Stimulated activated CD8-positive, alpha-beta memory T cell treated with anti-CD3 and anti-CD28 coated beads, Interleukin-15, amount 100 ng/mL, for 48 hours (primary cell): ENCODE measurements at regions not wholly inside any gene's neighbourhood (a gene's known extent, or its start where the extent isn't known, plus 50 kb on each side); places are given as distances from the start of the nearest gene placed in this dataset.
"Not testable (repeated sequence)": the region's sequence is repeated elsewhere in the genome, so short reads cannot be mapped to it uniquely, and the experiment has no call there.

Source experiments
- DNase-seq, 2 donors: peaks; one replicate each; pipeline ENCODE4 v3.0.0-alpha.2; 2020; ENCODE audit warnings: low read depth in 2 of 2

- DNase-seq = no peak
Observed at GRCh38 chr1:60670302-60670701, 412.1 kb upstream of the NFIA start.

GRCh38 chr1:60668585-60668984 lies 413.8 kb upstream of the NFIA start:
- no peak for DNase-seq

- DNase-seq = no peak
Observed at GRCh38 chr1:60665311-60665710, 417.1 kb upstream of the NFIA start.

GRCh38 chr1:60664086-60664625 lies 418.2 kb upstream of the NFIA start:
- DNase-seq = no peak

GRCh38 chr1:60662486-60663044 lies 419.8 kb upstream of the NFIA start:
- DNase-seq = no peak

- DNase-seq = no peak
Observed at GRCh38 chr1:60657926-60658325, 424.4 kb upstream of the NFIA start.

GRCh38 chr1:60655679-60656355 lies 426.5 kb upstream of the NFIA start:
- no peak for DNase-seq

- DNase-seq = not testable (repeated sequence)
Observed at GRCh38 chr1:60640033-60640551, 442.3 kb upstream of the NFIA start.

GRCh38 chr1:60639287-60639686 lies 443.1 kb upstream of the NFIA start:
- DNase-seq = no peak

GRCh38 chr1:60637651-60638050 lies 444.7 kb upstream of the NFIA start:
- no peak for DNase-seq

GRCh38 chr1:60636946-60637345 lies 445.4 kb upstream of the NFIA start:
- no peak for DNase-seq

- no peak for DNase-seq
Observed at GRCh38 chr1:60634106-60634505, 448.3 kb upstream of the NFIA start.

GRCh38 chr1:60622486-60622885 lies 459.9 kb upstream of the NFIA start:
- DNase-seq = no peak

GRCh38 chr1:60621368-60621851 lies 461.0 kb upstream of the NFIA start:
- DNase-seq = no peak

GRCh38 chr1:60620087-60620486 lies 462.3 kb upstream of the NFIA start:
- no peak for DNase-seq

GRCh38 chr1:60619581-60619980 lies 462.8 kb upstream of the NFIA start:
- DNase-seq = no peak

- no peak for DNase-seq
Observed at GRCh38 chr1:60615666-60616065, 466.7 kb upstream of the NFIA start.

- no peak for DNase-seq
Observed at GRCh38 chr1:60612790-60613189, 469.6 kb upstream of the NFIA start.

- not testable (repeated sequence) for DNase-seq
Observed at GRCh38 chr1:60606921-60607320, 475.4 kb upstream of the NFIA start.

GRCh38 chr1:60600532-60600931 lies 481.8 kb upstream of the NFIA start:
- DNase-seq = no peak

- no peak for DNase-seq
Observed at GRCh38 chr1:60599574-60599973, 482.8 kb upstream of the NFIA start.

GRCh38 chr1:60598041-60598910 lies 484.1 kb upstream of the NFIA start:
- no peak for DNase-seq
